Panc1 (cell line): ENCODE measurements at regions not wholly inside any gene's neighbourhood (a gene's known extent, or its start where the extent isn't known, plus 50 kb on each side); places are given as distances from the start of the nearest gene placed in this dataset.

Experiments used
- ATAC-seq: fragments of 200-7000 bp; cut with Tn5 transposase; 2 replicates; pipeline ENCODE4 v1.9.1; 2020; ENCODE audit warnings: mild to moderate bottlenecking, moderate library complexity
- BruUV-seq: library from RNA; stranded (reverse); fragments of 400-500 nt; replicated peaks from 2 replicates; lab custom pipeline; 2021; lab: Mats Ljungman, UMichigan
- CTCF ChIA-PET: fragments of 300-600 bp; sonication (Branson Sonifier 250); formaldehyde crosslinking; loops from one replicate; lab custom pipeline; 2022; ENCODE audit warnings: antibody characterized with exemption; lab: Charles Lee
- POLR2A ChIA-PET: fragments of 300-600 bp; sonication (Branson Sonifier 250); formaldehyde crosslinking; loops from one replicate; lab custom pipeline; 2022; ENCODE audit warnings: antibody characterized with exemption; lab: Charles Lee
- DNase-seq: peaks from one replicate; pipeline ENCODE4 v3.0.0-alpha.2; 2010; ENCODE audit warnings: low read depth, low spot score
- H3K27ac ChIP-seq: 2 replicates; pipeline ENCODE4 v1.5.1; 2011; ENCODE audit warnings: mild to moderate bottlenecking, low read length, inconsistent platforms
- H3K27me3 ChIP-seq: fragments of 200-500 bp; sonication (Bioruptor generic); 2 replicates; pipeline ENCODE4 v1.6.0; 2014; ENCODE audit warnings: low read length, inconsistent platforms; ENCODE audit not compliant: control insufficient read depth, insufficient read depth
- H3K36me3 ChIP-seq: fragments of 200-500 bp; sonication (Bioruptor generic); 2 replicates; pipeline ENCODE4 v1.5.1; 2014; ENCODE audit warnings: inconsistent platforms, mild to moderate bottlenecking, low read length, moderate library complexity; ENCODE audit not compliant: control insufficient read depth, insufficient read depth
- H3K4me1 ChIP-seq: 2 replicates; pipeline ENCODE4 v1.5.1; 2011; ENCODE audit warnings: inconsistent platforms, mild to moderate bottlenecking, low read length, moderate library complexity; ENCODE audit not compliant: control insufficient read depth, insufficient read depth
- H3K4me3 ChIP-seq, 2 experiments: 2 replicates each; pipeline ENCODE4 v1.5.1; 2011 to 2012; ENCODE audit warnings: low read depth in 2 of 2, low read length in 2 of 2, mild to moderate bottlenecking in 2 of 2, inconsistent platforms in 1 of 2, moderate library complexity in 1 of 2
- H3K9me3 ChIP-seq: fragments of 200-500 bp; sonication (Bioruptor generic); 2 replicates; pipeline ENCODE4 v1.5.1; 2014; ENCODE audit warnings: low read depth, mild to moderate bottlenecking, inconsistent platforms, low read length, moderate library complexity; ENCODE audit not compliant: control insufficient read depth, insufficient read depth
- POLR2AphosphoS5 ChIP-seq: IDR thresholded peaks from 2 replicates; pipeline ENCODE4 v1.6.1; 2012; ENCODE audit warnings: mild to moderate bottlenecking, low read depth, low read length, moderate library complexity
- SIN3A ChIP-seq: IDR thresholded peaks from 2 replicates; pipeline ENCODE4 v1.6.1; 2012; ENCODE audit warnings: low read depth, mild to moderate bottlenecking, low read length, moderate library complexity, borderline replicate concordance; ENCODE audit not compliant: insufficient read depth
- TCF7L2 ChIP-seq: IDR thresholded peaks from 2 replicates; pipeline ENCODE4 v1.6.1; 2011; ENCODE audit warnings: mild to moderate bottlenecking, low read depth, low read length, inconsistent platforms
- in situ Hi-C: cut with HindIII; loops from 2 replicates; pipeline ENCODE4 v1.10.0; 2016; ENCODE audit warnings: low sequenced_read_pairs, low pct_unique_long_range_greater_than_20kb
- intact Hi-C: fragments of 100-400 bp; cut with micrococcal nuclease; formaldehyde crosslinking; loops from one replicate; pipeline ENCODE4 v1.10.0; 2022; ENCODE audit not compliant: unreplicated experiment
- TF ChIP-seq, protein P1 (sequence below): fragments of 450-650 bp; IDR thresholded peaks from 2 replicates; pipeline ENCODE4 v1.5.1; 2017; ENCODE audit warnings: mild to moderate bottlenecking
- TF ChIP-seq, protein P2 (sequence below), 2 experiments: IDR thresholded peaks; 2 replicates each; pipeline ENCODE4 v1.6.1; 2011 to 2012; ENCODE audit warnings: low read depth in 2 of 2, control low read depth in 1 of 2, low read length in 1 of 2, mild to moderate bottlenecking in 1 of 2, moderate library complexity in 1 of 2; ENCODE audit not compliant: insufficient read depth in 1 of 2

DNA sequence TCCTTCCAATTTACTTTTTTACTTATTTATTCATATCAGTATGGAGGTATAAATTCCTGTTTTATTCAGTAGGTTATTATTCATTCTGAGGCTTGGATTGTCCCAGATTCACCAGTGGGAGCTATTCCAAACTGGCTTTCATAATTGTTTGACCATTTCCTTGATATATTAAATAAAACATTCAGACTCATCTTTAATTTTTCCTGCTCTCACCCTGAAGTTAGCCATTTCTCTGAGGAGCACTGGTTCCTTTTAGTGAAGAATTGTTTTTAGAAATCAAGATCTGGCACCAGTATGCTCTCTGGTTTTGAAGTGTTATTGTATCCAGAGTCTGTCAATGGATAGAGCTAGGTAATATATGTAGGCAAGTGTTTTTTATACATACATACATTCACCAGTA lies 66.9 kb upstream of the DCBLD2 start:
- DNase-seq (no peak), ATAC-seq (no peak)
- Histone ChIP-seq H3K4me1 (no peaks in the 10 kb centered on the region; the same call in 1 of the 2 replicates), H3K27me3 (peaks cover 2% of the 10 kb centered on the region; the same call in 1 of the 2 replicates), H3K4me3 (no peak overlapping the region), H3K9me3 (no peaks in the 10 kb centered on the region), H3K27ac (no peak overlapping the region), H3K36me3 (0 out of 2 replicates have a peak, but pooled peaks cover 2% of the 10 kb centered on the region)
- POLR2A ChIA-PET = no interaction called here
- no TSS peak for BruUV-seq
- CTCF ChIA-PET = no interaction called here
- intact Hi-C loops = no loop called here
- TF ChIP-seq POLR2AphosphoS5 (no peak), TCF7L2 (no peak), SIN3A (no peak)
- TF ChIP-seq, protein P1, sequence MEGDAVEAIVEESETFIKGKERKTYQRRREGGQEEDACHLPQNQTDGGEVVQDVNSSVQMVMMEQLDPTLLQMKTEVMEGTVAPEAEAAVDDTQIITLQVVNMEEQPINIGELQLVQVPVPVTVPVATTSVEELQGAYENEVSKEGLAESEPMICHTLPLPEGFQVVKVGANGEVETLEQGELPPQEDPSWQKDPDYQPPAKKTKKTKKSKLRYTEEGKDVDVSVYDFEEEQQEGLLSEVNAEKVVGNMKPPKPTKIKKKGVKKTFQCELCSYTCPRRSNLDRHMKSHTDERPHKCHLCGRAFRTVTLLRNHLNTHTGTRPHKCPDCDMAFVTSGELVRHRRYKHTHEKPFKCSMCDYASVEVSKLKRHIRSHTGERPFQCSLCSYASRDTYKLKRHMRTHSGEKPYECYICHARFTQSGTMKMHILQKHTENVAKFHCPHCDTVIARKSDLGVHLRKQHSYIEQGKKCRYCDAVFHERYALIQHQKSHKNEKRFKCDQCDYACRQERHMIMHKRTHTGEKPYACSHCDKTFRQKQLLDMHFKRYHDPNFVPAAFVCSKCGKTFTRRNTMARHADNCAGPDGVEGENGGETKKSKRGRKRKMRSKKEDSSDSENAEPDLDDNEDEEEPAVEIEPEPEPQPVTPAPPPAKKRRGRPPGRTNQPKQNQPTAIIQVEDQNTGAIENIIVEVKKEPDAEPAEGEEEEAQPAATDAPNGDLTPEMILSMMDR = no peak
- TF ChIP-seq, protein P2, sequence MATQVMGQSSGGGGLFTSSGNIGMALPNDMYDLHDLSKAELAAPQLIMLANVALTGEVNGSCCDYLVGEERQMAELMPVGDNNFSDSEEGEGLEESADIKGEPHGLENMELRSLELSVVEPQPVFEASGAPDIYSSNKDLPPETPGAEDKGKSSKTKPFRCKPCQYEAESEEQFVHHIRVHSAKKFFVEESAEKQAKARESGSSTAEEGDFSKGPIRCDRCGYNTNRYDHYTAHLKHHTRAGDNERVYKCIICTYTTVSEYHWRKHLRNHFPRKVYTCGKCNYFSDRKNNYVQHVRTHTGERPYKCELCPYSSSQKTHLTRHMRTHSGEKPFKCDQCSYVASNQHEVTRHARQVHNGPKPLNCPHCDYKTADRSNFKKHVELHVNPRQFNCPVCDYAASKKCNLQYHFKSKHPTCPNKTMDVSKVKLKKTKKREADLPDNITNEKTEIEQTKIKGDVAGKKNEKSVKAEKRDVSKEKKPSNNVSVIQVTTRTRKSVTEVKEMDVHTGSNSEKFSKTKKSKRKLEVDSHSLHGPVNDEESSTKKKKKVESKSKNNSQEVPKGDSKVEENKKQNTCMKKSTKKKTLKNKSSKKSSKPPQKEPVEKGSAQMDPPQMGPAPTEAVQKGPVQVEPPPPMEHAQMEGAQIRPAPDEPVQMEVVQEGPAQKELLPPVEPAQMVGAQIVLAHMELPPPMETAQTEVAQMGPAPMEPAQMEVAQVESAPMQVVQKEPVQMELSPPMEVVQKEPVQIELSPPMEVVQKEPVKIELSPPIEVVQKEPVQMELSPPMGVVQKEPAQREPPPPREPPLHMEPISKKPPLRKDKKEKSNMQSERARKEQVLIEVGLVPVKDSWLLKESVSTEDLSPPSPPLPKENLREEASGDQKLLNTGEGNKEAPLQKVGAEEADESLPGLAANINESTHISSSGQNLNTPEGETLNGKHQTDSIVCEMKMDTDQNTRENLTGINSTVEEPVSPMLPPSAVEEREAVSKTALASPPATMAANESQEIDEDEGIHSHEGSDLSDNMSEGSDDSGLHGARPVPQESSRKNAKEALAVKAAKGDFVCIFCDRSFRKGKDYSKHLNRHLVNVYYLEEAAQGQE (IDR thresholded peaks at IDR 0.05; ENCODE audit: insufficient read depth in 1 of 2, low read depth in 2 of 2, low read length in 1 of 2) = no peak
- in situ Hi-C loops = no loop called here

DNA sequence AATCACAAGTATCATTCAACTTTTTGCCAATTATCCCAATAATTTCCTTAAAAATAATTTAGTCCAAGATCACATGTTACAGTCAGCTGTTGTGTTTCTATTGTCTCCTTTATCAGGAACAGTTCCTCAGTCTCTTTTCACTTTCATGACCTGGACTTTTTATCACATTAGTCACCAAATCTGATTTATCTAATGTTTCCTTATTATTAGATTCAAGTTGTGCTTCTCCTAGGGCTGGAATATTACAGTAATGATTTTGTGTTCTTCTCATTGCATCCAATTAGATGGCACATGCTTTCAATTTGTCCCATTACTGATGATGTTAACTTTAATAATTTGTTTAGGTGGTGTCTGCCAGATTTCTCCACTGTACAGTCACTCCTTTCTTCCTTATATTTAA lies 66.3 kb upstream of the DCBLD2 start:
- intact Hi-C loops = no loop called here
- BruUV-seq = no TSS peak
- POLR2A ChIA-PET = no interaction called here
- peaks cover 2% of the 10 kb centered on the region; the same call in 1 of the 2 replicates for H3K27me3 ChIP-seq
- in situ Hi-C loops = no loop called here
- no peaks in the 10 kb centered on the region; the same call in 1 of the 2 replicates for H3K4me1 ChIP-seq
- TF ChIP-seq POLR2AphosphoS5 (no peak), TCF7L2 (no peak), SIN3A (no peak)
- TF ChIP-seq, protein P1 = no peak
- TF ChIP-seq, protein P2 (IDR thresholded peaks at IDR 0.05; ENCODE audit: insufficient read depth in 1 of 2, low read depth in 2 of 2, low read length in 1 of 2) = no peak
- H3K27ac ChIP-seq = no peak overlapping the region
- no peak overlapping the region for H3K4me3 ChIP-seq
- 0 out of 2 replicates have a peak, but pooled peaks cover 2% of the 10 kb centered on the region for H3K36me3 ChIP-seq
- no peaks in the 10 kb centered on the region for H3K9me3 ChIP-seq
- CTCF ChIA-PET = no interaction called here
- no peak for DNase-seq
- ATAC-seq = no peak
